ENCODE measurements at regions not wholly inside any gene's neighbourhood (a gene's known extent, or its start where the extent isn't known, plus 50 kb on each side); places are given as distances from the start of the nearest gene placed in this dataset.

- Histone ChIP-seq H3K79me2 (ENCODE audit: low read length) (no peaks in the 10 kb centered on the region), H3K4me3 (ENCODE audit: low read length) (no peak overlapping the region), H3K4me2 (ENCODE audit: low read depth, low read length, poor library complexity, severe bottlenecking) (peak overlapping the region; percentile 49), H3K9me3 (ENCODE audit: low read length) (no peaks in the 10 kb centered on the region), H3K9me2 (replicated peaks; ENCODE audit: insufficient read depth, low read length) (no peaks in the 10 kb centered on the region), H2AFZ (ENCODE audit: low read length) (no peak overlapping the region), H3K9ac (ENCODE audit: low read length) (no peak overlapping the region), H4K20me1 (ENCODE audit: insufficient read depth, low read depth, low read length) (no peaks in the 10 kb centered on the region), H3K36me3 (ENCODE audit: insufficient read depth, low read length) (no peaks in the 10 kb centered on the region), H3K27me3 (ENCODE audit: low read length) (no peaks in the 10 kb centered on the region), H3K4me1 (ENCODE audit: low read length) (peaks cover 47% of the 10 kb centered on the region), H3K27ac (ENCODE audit: low read length) (no peak overlapping the region)
- no peak for DNase-seq
Measured at GRCh38 chr1:173410133-173410793, 66.9 kb upstream of the PRDX6 start.

GRCh38 chr1:173410794-173411236, 66.3 kb upstream of the PRDX6 start:
- Histone ChIP-seq H3K79me2 (ENCODE audit: low read length) (no peaks in the 10 kb centered on the region), H3K27ac (ENCODE audit: low read length) (no peak overlapping the region), H4K20me1 (ENCODE audit: insufficient read depth, low read depth, low read length) (no peaks in the 10 kb centered on the region), H3K27me3 (ENCODE audit: low read length) (no peaks in the 10 kb centered on the region), H3K9me3 (ENCODE audit: low read length) (no peaks in the 10 kb centered on the region), H3K9ac (ENCODE audit: low read length) (no peak overlapping the region), H3K4me2 (ENCODE audit: low read depth, low read length, poor library complexity, severe bottlenecking) (no peak overlapping the region), H3K4me3 (ENCODE audit: low read length) (no peak overlapping the region), H3K9me2 (replicated peaks; ENCODE audit: insufficient read depth, low read length) (no peaks in the 10 kb centered on the region), H2AFZ (ENCODE audit: low read length) (no peak overlapping the region), H3K4me1 (ENCODE audit: low read length) (peaks cover 53% of the 10 kb centered on the region), H3K36me3 (ENCODE audit: insufficient read depth, low read length) (no peaks in the 10 kb centered on the region)
- DNase-seq = no peak

- Histone ChIP-seq H3K27ac (ENCODE audit: low read length) (no peak overlapping the region), H3K36me3 (ENCODE audit: insufficient read depth, low read length) (no peaks in the 10 kb centered on the region), H3K79me2 (ENCODE audit: low read length) (no peaks in the 10 kb centered on the region), H3K27me3 (ENCODE audit: low read length) (no peaks in the 10 kb centered on the region), H4K20me1 (ENCODE audit: insufficient read depth, low read depth, low read length) (no peaks in the 10 kb centered on the region), H3K9me2 (replicated peaks; ENCODE audit: insufficient read depth, low read length) (no peaks in the 10 kb centered on the region), H3K4me1 (ENCODE audit: low read length) (peaks cover 51% of the 10 kb centered on the region), H3K9me3 (ENCODE audit: low read length) (no peaks in the 10 kb centered on the region), H3K9ac (ENCODE audit: low read length) (no peak overlapping the region), H2AFZ (ENCODE audit: low read length) (no peak overlapping the region), H3K4me3 (ENCODE audit: low read length) (no peak overlapping the region), H3K4me2 (ENCODE audit: low read depth, low read length, poor library complexity, severe bottlenecking) (no peak overlapping the region)
- no peak for DNase-seq
Measured at GRCh38 chr1:173411835-173412742, 65.0 kb upstream of the PRDX6 start.

- H3K9ac ChIP-seq (ENCODE audit: low read length) = no peak overlapping the region
- H3K4me1 ChIP-seq (ENCODE audit: low read length) = peaks cover 51% of the 10 kb centered on the region
- no peaks in the 10 kb centered on the region for H3K27me3 ChIP-seq (ENCODE audit: low read length)
- H2AFZ ChIP-seq (ENCODE audit: low read length) = no peak overlapping the region
- no peak for DNase-seq
- no peak overlapping the region for H3K4me2 ChIP-seq (ENCODE audit: low read depth, low read length, poor library complexity, severe bottlenecking)
- no peak overlapping the region for H3K4me3 ChIP-seq (ENCODE audit: low read length)
- no peaks in the 10 kb centered on the region for H3K9me3 ChIP-seq (ENCODE audit: low read length)
- no peaks in the 10 kb centered on the region for H3K9me2 ChIP-seq (replicated peaks; ENCODE audit: insufficient read depth, low read length)
- H3K27ac ChIP-seq (ENCODE audit: low read length) = no peak overlapping the region
- H3K79me2 ChIP-seq (ENCODE audit: low read length) = no peaks in the 10 kb centered on the region
- H3K36me3 ChIP-seq (ENCODE audit: insufficient read depth, low read length) = no peaks in the 10 kb centered on the region
- H4K20me1 ChIP-seq (ENCODE audit: insufficient read depth, low read depth, low read length) = no peaks in the 10 kb centered on the region
Measured at GRCh38 chr1:173413271-173413707, 63.8 kb upstream of the PRDX6 start.

GRCh38 chr1:173414136-173414535, 63.0 kb upstream of the PRDX6 start:
- H3K4me2 ChIP-seq (ENCODE audit: low read depth, low read length, poor library complexity, severe bottlenecking) = no peak overlapping the region
- H4K20me1 ChIP-seq (ENCODE audit: insufficient read depth, low read depth, low read length) = no peaks in the 10 kb centered on the region
- H3K79me2 ChIP-seq (ENCODE audit: low read length) = no peaks in the 10 kb centered on the region
- peak; percentile 68 for DNase-seq
- H3K9ac ChIP-seq (ENCODE audit: low read length) = 0 out of 2 replicates have a peak overlapping the region, but pooled peaks have one; percentile 12
- H2AFZ ChIP-seq (ENCODE audit: low read length) = no peak overlapping the region
- H3K9me2 ChIP-seq (replicated peaks; ENCODE audit: insufficient read depth, low read length) = no peaks in the 10 kb centered on the region
- no peaks in the 10 kb centered on the region for H3K9me3 ChIP-seq (ENCODE audit: low read length)
- H3K36me3 ChIP-seq (ENCODE audit: insufficient read depth, low read length) = no peaks in the 10 kb centered on the region
- H3K4me3 ChIP-seq (ENCODE audit: low read length) = no peak overlapping the region
- no peak overlapping the region for H3K27ac ChIP-seq (ENCODE audit: low read length)
- H3K27me3 ChIP-seq (ENCODE audit: low read length) = no peaks in the 10 kb centered on the region
- H3K4me1 ChIP-seq (ENCODE audit: low read length) = peaks cover 48% of the 10 kb centered on the region

- H3K4me2 ChIP-seq (ENCODE audit: low read depth, low read length, poor library complexity, severe bottlenecking) = no peak overlapping the region
- H3K4me3 ChIP-seq (ENCODE audit: low read length) = no peak overlapping the region
- no peaks in the 10 kb centered on the region for H4K20me1 ChIP-seq (ENCODE audit: insufficient read depth, low read depth, low read length)
- peaks cover 43% of the 10 kb centered on the region for H3K4me1 ChIP-seq (ENCODE audit: low read length)
- H2AFZ ChIP-seq (ENCODE audit: low read length) = no peak overlapping the region
- no peak overlapping the region for H3K27ac ChIP-seq (ENCODE audit: low read length)
- no peak overlapping the region for H3K9ac ChIP-seq (ENCODE audit: low read length)
- no peaks in the 10 kb centered on the region for H3K36me3 ChIP-seq (ENCODE audit: insufficient read depth, low read length)
- DNase-seq = no peak
- no peaks in the 10 kb centered on the region for H3K27me3 ChIP-seq (ENCODE audit: low read length)
- H3K9me3 ChIP-seq (ENCODE audit: low read length) = no peaks in the 10 kb centered on the region
- H3K79me2 ChIP-seq (ENCODE audit: low read length) = no peaks in the 10 kb centered on the region
- no peaks in the 10 kb centered on the region for H3K9me2 ChIP-seq (replicated peaks; ENCODE audit: insufficient read depth, low read length)
Measured at GRCh38 chr1:173414539-173415226, 62.5 kb upstream of the PRDX6 start.

GRCh38 chr1:173415490-173415889, 61.6 kb upstream of the PRDX6 start:
- Histone ChIP-seq H3K27ac (ENCODE audit: low read length) (no peak overlapping the region), H3K4me2 (ENCODE audit: low read depth, low read length, poor library complexity, severe bottlenecking) (no peak overlapping the region), H3K9me2 (replicated peaks; ENCODE audit: insufficient read depth, low read length) (no peaks in the 10 kb centered on the region), H3K27me3 (ENCODE audit: low read length) (no peaks in the 10 kb centered on the region), H4K20me1 (ENCODE audit: insufficient read depth, low read depth, low read length) (no peaks in the 10 kb centered on the region), H3K4me1 (ENCODE audit: low read length) (peaks cover 35% of the 10 kb centered on the region), H3K9ac (ENCODE audit: low read length) (no peak overlapping the region), H3K9me3 (ENCODE audit: low read length) (no peaks in the 10 kb centered on the region), H3K79me2 (ENCODE audit: low read length) (no peaks in the 10 kb centered on the region), H2AFZ (ENCODE audit: low read length) (no peak overlapping the region), H3K4me3 (ENCODE audit: low read length) (no peak overlapping the region), H3K36me3 (ENCODE audit: insufficient read depth, low read length) (no peaks in the 10 kb centered on the region)
- DNase-seq = no peak

- H2AFZ ChIP-seq (ENCODE audit: low read length) = no peak overlapping the region
- H4K20me1 ChIP-seq (ENCODE audit: insufficient read depth, low read depth, low read length) = no peaks in the 10 kb centered on the region
- no peak overlapping the region for H3K4me2 ChIP-seq (ENCODE audit: low read depth, low read length, poor library complexity, severe bottlenecking)
- H3K27me3 ChIP-seq (ENCODE audit: low read length) = no peaks in the 10 kb centered on the region
- H3K9me2 ChIP-seq (replicated peaks; ENCODE audit: insufficient read depth, low read length) = no peaks in the 10 kb centered on the region
- H3K79me2 ChIP-seq (ENCODE audit: low read length) = no peaks in the 10 kb centered on the region
- H3K36me3 ChIP-seq (ENCODE audit: insufficient read depth, low read length) = no peaks in the 10 kb centered on the region
- H3K4me1 ChIP-seq (ENCODE audit: low read length) = peaks cover 33% of the 10 kb centered on the region
- no peak for DNase-seq
- H3K4me3 ChIP-seq (ENCODE audit: low read length) = no peak overlapping the region
- no peak overlapping the region for H3K27ac ChIP-seq (ENCODE audit: low read length)
- H3K9ac ChIP-seq (ENCODE audit: low read length) = no peak overlapping the region
- no peaks in the 10 kb centered on the region for H3K9me3 ChIP-seq (ENCODE audit: low read length)
Measured at GRCh38 chr1:173415905-173416450, 61.2 kb upstream of the PRDX6 start.

Measured in Karpas-422 (cell line).